NOMO-1 treated with DMSO at 0.1 percent for 48 hours (cell line): ENCODE measurements at regions not wholly inside any gene's neighbourhood (a gene's known extent, or its start where the extent isn't known, plus 50 kb on each side); places are given as distances from the start of the nearest gene placed in this dataset.
"Not testable (repeated sequence)": the region's sequence is repeated elsewhere in the genome, so short reads cannot be mapped to it uniquely, and the experiment has no call there.

Source experiments
- DNase-seq: peaks from one replicate; lab custom pipeline; 2025; ENCODE audit not compliant: unreplicated experiment; lab: John Stamatoyannopoulos, UW

DNA sequence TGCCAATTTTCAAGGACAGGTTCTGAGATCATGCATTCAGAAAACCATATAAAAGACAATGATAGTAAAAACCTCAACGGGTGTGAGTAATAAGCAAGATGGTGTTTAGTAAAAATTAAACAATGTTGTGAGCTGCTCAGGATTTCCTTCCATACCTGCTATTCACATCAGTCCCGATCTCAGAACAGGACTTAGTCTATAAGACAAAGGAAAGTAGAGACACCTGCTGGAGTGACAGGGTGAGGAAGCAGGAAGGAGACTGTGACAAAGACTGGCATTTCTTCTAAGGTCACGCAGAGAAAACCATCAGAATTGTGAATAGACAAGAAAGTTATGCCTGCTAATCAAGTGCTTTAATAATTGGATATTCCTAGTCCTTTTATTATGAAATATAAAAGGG is 648.0 kb downstream of the DACH1 start:
- DNase-seq, result peak; percentile 6

DNA sequence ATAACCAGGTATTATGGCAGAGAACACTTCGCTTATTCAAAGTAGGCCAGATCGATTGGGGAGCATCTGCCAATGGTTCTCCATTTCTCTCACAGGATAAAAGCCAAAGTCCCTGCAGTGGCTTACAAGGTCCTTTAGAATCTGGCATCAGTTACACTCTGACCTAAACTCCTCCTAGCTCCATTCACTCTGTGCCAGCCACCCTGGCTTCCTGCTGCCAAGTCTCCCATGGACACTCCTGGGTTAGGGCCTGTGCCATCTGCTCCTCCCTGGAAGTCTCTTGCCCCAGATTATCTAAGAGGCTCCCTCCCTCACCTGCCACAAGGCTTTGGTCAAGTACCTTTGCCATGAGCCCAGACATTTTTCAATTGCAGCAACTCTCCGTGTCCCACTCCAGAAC is 649.2 kb downstream of the DACH1 start:
- DNase-seq, result no peak

GRCh38 chr13:71214821-71215220 is 652.2 kb downstream of the DACH1 start:
- no peak for DNase-seq

DNA sequence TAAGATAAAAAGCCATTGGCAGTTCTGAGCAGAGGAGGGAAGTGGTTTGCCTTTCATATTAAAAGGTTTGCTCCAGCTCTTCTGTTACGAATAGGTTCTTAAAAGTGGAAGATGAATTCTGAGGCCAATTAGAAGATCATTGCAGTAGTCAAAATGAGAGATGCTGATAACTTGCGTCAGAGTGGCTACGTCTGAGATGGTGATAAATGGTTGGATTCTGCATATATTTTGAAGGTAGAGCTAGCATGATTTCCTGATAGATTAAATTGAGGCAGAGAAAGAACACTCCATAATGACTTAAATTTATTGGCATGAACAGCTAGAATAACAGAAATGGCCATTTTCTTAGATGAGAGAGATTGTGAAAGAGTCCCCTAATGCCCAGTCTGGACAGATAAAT is 652.6 kb downstream of the DACH1 start:
- DNase-seq, result no peak

DNA sequence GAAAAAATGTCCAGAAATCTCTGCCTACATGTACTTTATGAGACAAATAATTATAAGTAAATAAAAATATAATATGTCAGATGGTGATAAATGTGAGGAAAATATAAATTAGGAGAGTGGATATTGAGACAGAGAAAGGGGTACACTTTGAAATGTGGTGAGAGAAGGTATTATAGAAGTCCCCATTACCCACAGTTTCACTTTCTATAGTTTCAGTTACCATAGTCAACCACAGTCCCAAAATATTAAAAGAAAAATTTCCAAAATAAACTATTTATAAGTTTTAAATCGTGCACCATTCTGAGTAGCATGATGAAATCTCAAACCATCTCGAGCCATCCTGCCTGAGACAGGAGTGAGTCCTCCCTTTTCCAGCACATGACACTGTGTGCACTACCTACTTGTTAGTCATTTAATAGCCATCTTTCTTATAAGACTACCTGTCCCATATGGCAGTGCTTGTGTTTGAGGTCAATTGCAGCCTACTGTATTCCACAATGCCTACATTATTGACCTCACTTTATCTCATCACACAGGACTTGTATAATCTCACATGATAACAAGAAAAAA is 653.7 kb downstream of the DACH1 start:
- no peak for DNase-seq

- no peak for DNase-seq
These were observed 656.1 kb downstream of the DACH1 start for GRCh38 chr13:71210861-71211260.

GRCh38 chr13:71209217-71209616 is 657.8 kb downstream of the DACH1 start:
- no peak for DNase-seq

GRCh38 chr13:71184583-71184982 is 682.4 kb downstream of the DACH1 start:
- DNase-seq, result not testable (repeated sequence)

GRCh38 chr13:71183352-71183751 is 683.7 kb downstream of the DACH1 start:
- not testable (repeated sequence) for DNase-seq

DNA sequence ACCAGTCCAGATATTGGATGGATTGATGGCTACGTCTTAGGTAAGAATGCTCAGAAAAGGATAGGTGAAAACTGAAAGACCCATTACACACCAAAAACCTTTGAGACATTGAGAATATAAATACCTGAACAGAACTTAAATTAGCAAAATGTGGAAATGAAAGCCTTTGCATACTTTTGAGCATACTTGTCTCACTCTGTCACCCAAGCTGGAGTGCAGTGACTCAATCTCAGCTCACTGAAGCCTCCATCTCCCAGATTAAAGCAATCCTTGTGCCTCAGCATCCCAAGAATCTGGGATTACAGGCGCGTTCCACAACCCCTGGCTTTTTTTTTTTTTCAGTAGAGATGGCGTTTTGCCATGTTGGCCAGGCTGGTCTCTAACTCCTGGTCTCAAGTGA is 695.3 kb downstream of the DACH1 start:
- DNase-seq, result no peak

- no peak for DNase-seq
These were observed 697.8 kb downstream of the DACH1 start for GRCh38 chr13:71169180-71169579.

DNA sequence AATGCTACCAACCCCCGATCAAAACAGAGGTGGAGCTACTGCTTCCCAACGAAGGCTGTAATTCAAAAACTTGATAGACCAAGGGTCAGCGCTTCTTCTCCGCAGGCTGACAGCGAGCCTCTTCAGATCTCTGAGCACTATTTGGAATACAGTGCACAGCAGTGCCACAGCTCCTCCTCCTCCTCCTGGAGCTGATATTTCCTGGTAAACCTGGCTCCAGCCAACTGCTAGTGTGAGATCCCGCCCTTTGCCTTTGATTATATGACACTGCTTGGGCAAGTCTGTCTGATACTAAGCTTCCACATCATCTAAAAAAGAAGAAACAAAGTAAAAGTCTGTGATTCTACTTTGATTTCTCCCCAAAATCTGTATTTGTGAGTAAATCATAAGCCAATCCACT is 710.5 kb downstream of the DACH1 start:
- no peak for DNase-seq

- DNase-seq, result no peak
These were observed 717.3 kb downstream of the DACH1 start for GRCh38 chr13:71149498-71150363.

GRCh38 chr13:71149046-71149445 is 718.0 kb downstream of the DACH1 start:
- DNase-seq, result no peak

- no peak for DNase-seq
These were observed 718.6 kb downstream of the DACH1 start for GRCh38 chr13:71148396-71148795.

DNA sequence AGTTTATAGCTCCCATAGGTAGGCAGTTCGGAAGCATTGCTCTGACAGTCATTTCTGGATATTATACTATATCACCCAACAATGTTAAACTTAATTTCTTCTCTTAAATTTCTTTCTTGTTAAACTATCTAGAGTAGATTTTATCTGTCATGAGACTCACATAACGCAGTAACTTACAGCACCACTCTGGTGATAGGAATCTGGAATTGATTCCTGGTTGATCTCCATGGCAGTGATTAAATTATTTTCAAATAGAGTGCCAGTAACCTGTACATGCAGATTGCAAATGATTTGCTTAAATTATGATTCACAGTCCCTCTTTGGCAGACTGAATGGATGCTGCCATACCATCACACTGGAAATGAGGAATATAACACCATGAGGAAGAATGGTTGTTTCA is 722.1 kb downstream of the DACH1 start:
- DNase-seq, result no peak

DNA sequence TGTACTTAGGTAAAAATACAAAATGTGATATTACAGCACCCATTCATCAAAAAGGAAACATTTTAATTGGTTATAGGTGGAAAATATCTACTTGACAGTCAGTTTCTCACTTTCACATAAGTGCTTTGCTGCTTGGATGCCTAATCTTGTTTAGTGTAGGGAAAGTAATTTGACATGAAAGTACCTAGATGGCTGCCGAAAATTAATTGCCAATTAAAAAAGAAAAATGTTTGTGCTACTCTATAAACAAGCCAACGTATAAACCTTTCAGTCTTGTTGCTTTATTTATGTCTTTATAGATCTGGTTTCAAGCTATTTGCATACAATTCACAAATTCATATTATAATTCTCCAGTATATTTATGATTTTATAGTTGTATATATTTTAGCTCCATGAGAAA is 729.9 kb downstream of the DACH1 start:
- no peak for DNase-seq

DNA sequence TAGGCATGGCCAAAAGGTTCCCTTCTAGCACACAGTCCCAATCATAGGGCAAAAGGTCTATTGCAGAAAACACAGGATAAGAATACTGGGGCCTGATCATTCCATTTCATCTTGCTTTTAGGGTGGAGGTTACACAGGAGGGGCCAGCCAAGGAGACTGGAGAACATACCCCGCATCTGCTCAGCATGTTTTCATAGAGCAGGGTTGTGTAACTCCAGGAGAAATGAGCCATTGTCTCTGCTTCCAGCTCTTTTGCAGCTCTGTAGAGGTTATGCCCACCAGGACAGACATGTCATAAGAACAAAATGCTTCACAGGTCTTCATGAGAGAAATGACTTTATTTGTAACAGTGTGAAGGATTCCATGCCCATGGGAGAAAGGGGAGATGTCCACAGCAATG is 742.8 kb downstream of the DACH1 start:
- DNase-seq, result no peak

DNA sequence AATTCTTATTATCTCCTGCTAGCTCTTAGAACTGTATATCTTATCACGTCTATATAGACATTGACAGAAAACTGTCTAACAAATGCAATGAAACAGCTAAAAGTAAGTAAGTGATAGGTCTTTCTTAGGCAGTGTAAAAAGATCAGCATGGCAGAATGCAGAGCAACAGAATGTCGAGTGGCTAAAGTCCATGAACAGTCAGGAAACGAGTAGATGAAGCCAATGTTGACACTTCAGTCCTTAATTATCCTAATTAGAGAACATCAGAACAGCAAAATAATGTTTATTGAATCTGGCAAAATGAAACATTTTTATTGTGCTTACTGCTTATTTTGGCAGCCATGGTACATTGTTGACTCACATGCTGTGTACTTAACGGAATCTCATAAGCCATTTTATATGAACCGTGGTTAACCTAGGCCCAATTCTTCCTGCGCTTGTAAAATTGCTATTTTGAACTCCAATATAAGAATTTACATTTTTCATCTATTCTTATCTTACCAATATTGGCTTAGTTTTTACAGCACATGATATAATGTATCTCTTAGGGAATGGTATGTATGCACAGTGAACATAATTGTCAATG is 748.1 kb downstream of the DACH1 start:
- no peak for DNase-seq

DNA sequence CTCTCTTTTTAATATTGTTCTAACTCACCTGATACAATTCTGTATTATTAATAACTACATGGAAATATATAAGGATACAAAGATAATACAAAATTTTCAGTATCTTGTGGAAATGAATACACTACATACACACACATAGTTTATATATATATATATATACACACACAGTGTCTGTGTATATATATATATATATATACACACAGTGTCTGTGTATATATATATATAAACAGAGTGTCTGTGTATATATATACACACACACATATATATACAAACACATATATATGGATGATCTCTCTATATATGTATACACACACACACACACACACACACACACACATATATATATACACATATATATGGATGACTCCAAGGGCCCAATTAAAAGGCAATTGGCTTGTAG is 749.1 kb downstream of the DACH1 start:
- no peak for DNase-seq

DNA sequence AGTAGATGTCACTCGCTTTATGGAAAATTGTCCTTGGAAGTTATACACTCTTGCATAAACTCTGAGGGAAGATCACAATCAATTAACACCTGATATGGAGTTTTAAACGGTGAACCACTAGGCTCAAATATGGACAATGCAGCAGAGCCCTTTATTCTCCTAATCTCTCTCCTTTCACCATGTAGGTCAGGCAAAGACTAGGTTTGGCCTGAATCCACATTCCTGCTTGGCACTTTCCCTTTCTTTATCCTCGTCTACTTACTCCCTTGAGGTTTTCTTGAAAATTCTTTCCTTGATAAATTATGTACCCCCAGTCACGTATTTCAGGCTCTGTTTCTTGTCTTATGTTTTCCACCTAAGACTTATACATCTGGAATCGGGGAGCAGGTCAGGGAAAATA is 751.7 kb downstream of the DACH1 start:
- DNase-seq, result no peak

- DNase-seq, result no peak
These were observed 770.6 kb downstream of the DACH1 start for GRCh38 chr13:71096421-71096820.
